HEK293 (cell line): ENCODE measurements at regions not wholly inside any gene's neighbourhood (a gene's known extent, or its start where the extent isn't known, plus 50 kb on each side); places are given as distances from the start of the nearest gene placed in this dataset.

Experiments used
- CTCF ChIA-PET: fragments of 350-600 bp; formaldehyde crosslinking; extraction: SDS; loops from one replicate; lab custom pipeline; 2021; ENCODE audit warnings: antibody characterized with exemption; lab: Yijun Ruan, JAX
- POLR2A ChIA-PET: fragments of 300-600 bp; formaldehyde crosslinking; extraction: SDS; loops from one replicate; lab custom pipeline; 2020; ENCODE audit warnings: antibody characterized with exemption, inconsistent platforms; lab: Yijun Ruan, JAX
- H3K27ac ChIP-seq: fragments of 200-500 bp; sonication (Bioruptor generic); 2 replicates; pipeline ENCODE4 v1.5.1; 2014; ENCODE audit warnings: low read depth, low read length, control low read depth, inconsistent platforms; ENCODE audit errors: extremely low read depth
- H3K36me3 ChIP-seq, 2 experiments: fragments of 200-500 bp in 1 of 2; sonication (Bioruptor generic) in 1 of 2; 1 replicate in 1 of 2; 2 replicates in 1 of 2; pipeline ENCODE4 v1.5.1; 2014 to 2017; ENCODE audit warnings: inconsistent platforms in 2 of 2, low read length in 2 of 2; ENCODE audit not compliant: control insufficient read depth in 2 of 2, insufficient read depth in 1 of 2
- H3K4me1 ChIP-seq: fragments of 200-500 bp; sonication (Bioruptor generic); 2 replicates; pipeline ENCODE4 v1.5.1; 2014; ENCODE audit warnings: mild to moderate bottlenecking, low read length, inconsistent platforms; ENCODE audit not compliant: control insufficient read depth, insufficient read depth
- H3K4me3 ChIP-seq: 2 replicates; pipeline ENCODE4 v1.5.1; 2011; ENCODE audit warnings: low read depth, mild to moderate bottlenecking, control low read depth, low read length, moderate library complexity
- H3K9me3 ChIP-seq: fragments of 200-500 bp; sonication (Bioruptor generic); 2 replicates; pipeline ENCODE4 v1.5.1; 2014; ENCODE audit warnings: low read depth, low read length, inconsistent platforms; ENCODE audit not compliant: control insufficient read depth, insufficient read depth
- GLI4 ChIP-seq: fragments of 450-650 bp; formaldehyde crosslinking; IDR thresholded peaks from 2 replicates; pipeline ENCODE4 v1.5.1; 2016; ENCODE audit warnings: missing biosample characterization, missing genetic modification characterization
- KLF7 ChIP-seq: fragments of 450-650 bp; formaldehyde crosslinking; IDR thresholded peaks from 2 replicates; pipeline ENCODE4 v1.5.1; 2016; ENCODE audit warnings: missing biosample characterization, missing genetic modification characterization, borderline replicate concordance
- OSR2 ChIP-seq: fragments of 450-650 bp; formaldehyde crosslinking; IDR thresholded peaks from 2 replicates; pipeline ENCODE4 v1.5.1; 2016; ENCODE audit warnings: missing biosample characterization, missing genetic modification characterization
- PRDM4 ChIP-seq: fragments of 450-650 bp; formaldehyde crosslinking; IDR thresholded peaks from 2 replicates; pipeline ENCODE4 v1.5.1; 2017; ENCODE audit warnings: missing biosample characterization, missing genetic modification characterization
- REPIN1 ChIP-seq: fragments of 450-650 bp; formaldehyde crosslinking; IDR thresholded peaks from 2 replicates; pipeline ENCODE4 v1.5.1; 2017; ENCODE audit warnings: missing biosample characterization, missing genetic modification characterization, low read depth
- ZBTB17 ChIP-seq: fragments of 450-650 bp; formaldehyde crosslinking; IDR thresholded peaks from 2 replicates; pipeline ENCODE4 v1.5.1; 2016; ENCODE audit warnings: missing biosample characterization, missing genetic modification characterization
- ZBTB20 ChIP-seq: fragments of 450-650 bp; formaldehyde crosslinking; IDR thresholded peaks from 2 replicates; pipeline ENCODE4 v1.5.1; 2016; ENCODE audit warnings: missing biosample characterization, missing genetic modification characterization
- ZBTB21 ChIP-seq: fragments of 450-650 bp; formaldehyde crosslinking; IDR thresholded peaks from 2 replicates; pipeline ENCODE4 v1.5.1; 2017; ENCODE audit warnings: missing biosample characterization, missing genetic modification characterization
- ZBTB7A ChIP-seq: fragments of 450-650 bp; formaldehyde crosslinking; IDR thresholded peaks from 2 replicates; pipeline ENCODE4 v1.5.1; 2016; ENCODE audit warnings: low read depth, missing biosample characterization, missing genetic modification characterization
- ZIC2 ChIP-seq: fragments of 450-650 bp; formaldehyde crosslinking; IDR thresholded peaks from 2 replicates; pipeline ENCODE4 v1.5.1; 2016; ENCODE audit warnings: missing biosample characterization, missing genetic modification characterization
- ZNF157 ChIP-seq: fragments of 450-650 bp; formaldehyde crosslinking; IDR thresholded peaks from 2 replicates; pipeline ENCODE4 v1.5.1; 2016; ENCODE audit warnings: missing biosample characterization, missing genetic modification characterization
- ZNF16 ChIP-seq: fragments of 450-650 bp; formaldehyde crosslinking; IDR thresholded peaks from 2 replicates; pipeline ENCODE4 v1.5.1; 2016; ENCODE audit warnings: low read depth, missing biosample characterization, missing genetic modification characterization
- ZNF174 ChIP-seq: fragments of 450-650 bp; formaldehyde crosslinking; IDR thresholded peaks from 2 replicates; pipeline ENCODE4 v1.5.0; 2017; ENCODE audit warnings: missing biosample characterization, mild to moderate bottlenecking, missing genetic modification characterization
- ZNF19 ChIP-seq: fragments of 450-650 bp; formaldehyde crosslinking; IDR thresholded peaks from 2 replicates; pipeline ENCODE4; 2016; ENCODE audit warnings: missing biosample characterization, missing genetic modification characterization, low read depth
- ZNF24 ChIP-seq: fragments of 450-650 bp; formaldehyde crosslinking; IDR thresholded peaks from 2 replicates; pipeline ENCODE4 v1.5.1; 2016; ENCODE audit warnings: missing biosample characterization, missing genetic modification characterization
- ZNF311 ChIP-seq: fragments of 450-650 bp; formaldehyde crosslinking; IDR thresholded peaks from 2 replicates; pipeline ENCODE4 v1.5.1; 2017; ENCODE audit warnings: missing biosample characterization, missing genetic modification characterization, borderline replicate concordance
- ZNF324 ChIP-seq: fragments of 450-650 bp; formaldehyde crosslinking; IDR thresholded peaks from 2 replicates; pipeline ENCODE4 v1.5.1; 2016; ENCODE audit warnings: missing biosample characterization, missing genetic modification characterization
- ZNF350 ChIP-seq: fragments of 450-650 bp; formaldehyde crosslinking; IDR thresholded peaks from 2 replicates; pipeline ENCODE4 v1.5.0; 2017; ENCODE audit warnings: missing biosample characterization, mild to moderate bottlenecking, missing genetic modification characterization
- ZNF473 ChIP-seq: fragments of 450-650 bp; formaldehyde crosslinking; IDR thresholded peaks from 2 replicates; pipeline ENCODE4 v1.5.1; 2017; ENCODE audit warnings: missing biosample characterization, missing genetic modification characterization
- ZNF530 ChIP-seq: fragments of 450-650 bp; formaldehyde crosslinking; IDR thresholded peaks from 2 replicates; pipeline ENCODE4 v1.5.1; 2016; ENCODE audit warnings: low read depth, missing biosample characterization, missing genetic modification characterization
- ZNF621 ChIP-seq: fragments of 450-650 bp; formaldehyde crosslinking; IDR thresholded peaks from 2 replicates; pipeline ENCODE4 v1.5.1; 2017; ENCODE audit warnings: missing biosample characterization, missing genetic modification characterization
- ZNF692 ChIP-seq: fragments of 450-650 bp; formaldehyde crosslinking; IDR thresholded peaks from 2 replicates; pipeline ENCODE4 v1.5.1; 2016; ENCODE audit warnings: missing biosample characterization, missing genetic modification characterization
- ZNF768 ChIP-seq: fragments of 450-650 bp; formaldehyde crosslinking; IDR thresholded peaks from 2 replicates; pipeline ENCODE4 v1.5.1; 2018; ENCODE audit warnings: missing biosample characterization, mild to moderate bottlenecking, missing genetic modification characterization
- TF ChIP-seq, protein P1 (sequence below): fragments of 450-650 bp; formaldehyde crosslinking; IDR thresholded peaks from 2 replicates; pipeline ENCODE4 v1.5.1; 2016; ENCODE audit warnings: missing biosample characterization, missing genetic modification characterization
- TF ChIP-seq, protein P2 (sequence below): fragments of 450-650 bp; formaldehyde crosslinking; IDR thresholded peaks from 2 replicates; pipeline ENCODE4 v1.5.1; 2016; ENCODE audit warnings: missing biosample characterization, missing genetic modification characterization

DNA sequence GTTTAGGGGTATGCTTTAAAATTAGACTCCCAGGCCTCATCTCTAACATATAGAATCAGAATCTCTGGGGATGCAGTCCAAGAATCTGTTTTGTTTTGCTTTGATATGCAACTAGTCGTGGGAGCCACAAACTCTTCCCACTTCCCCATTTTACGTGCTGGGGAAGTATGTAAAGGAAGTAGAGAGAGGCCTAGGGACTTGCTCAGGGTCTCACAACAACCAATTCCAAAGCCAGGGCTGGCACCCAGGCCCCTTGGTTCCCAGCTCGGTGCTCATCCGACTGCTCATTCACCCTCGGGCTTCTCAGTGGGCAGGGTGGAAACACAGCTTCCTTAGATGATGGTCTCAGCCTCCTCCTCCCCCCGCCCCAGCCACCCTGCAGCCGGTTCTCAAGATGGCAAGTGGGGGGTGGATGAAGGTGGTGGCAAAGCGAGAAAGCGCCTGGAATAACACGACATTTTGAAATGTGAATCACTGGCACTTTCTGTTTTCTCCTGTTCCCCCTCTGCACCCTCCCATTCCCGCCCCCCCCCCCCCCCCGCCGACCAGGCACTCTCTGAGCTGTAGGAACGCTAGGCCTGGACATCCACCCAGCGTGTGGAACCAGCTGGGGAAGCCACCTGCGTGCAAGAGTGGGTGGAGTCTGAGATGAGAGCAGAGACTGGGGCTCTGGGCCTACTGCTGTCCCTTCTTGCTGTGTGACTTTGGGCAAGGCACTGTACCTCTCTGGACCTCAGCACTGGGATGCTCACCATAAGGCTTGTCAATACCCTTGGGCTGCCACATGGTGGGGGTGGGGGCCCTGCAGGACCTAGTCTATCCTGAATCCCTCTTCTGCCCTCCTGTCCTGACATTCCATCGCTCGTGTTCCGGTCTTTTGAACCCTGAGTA lies 214.5 kb downstream of the RPLP1 start:
- Histone ChIP-seq H3K4me1 (no peaks in the 10 kb centered on the region), H3K9me3 (no peaks in the 10 kb centered on the region), H3K4me3 (no peak overlapping the region), H3K36me3 (no peaks in the 10 kb centered on the region), H3K27ac (no peak overlapping the region)
- POLR2A ChIA-PET = no interaction called here
- CTCF ChIA-PET = no interaction called here
- no peak for TF ChIP-seq ZNF311 (tag by site-specific recombination)
- TF ChIP-seq ZNF350 (tag by site-specific recombination) = no peak
- peak; percentile 88 for TF ChIP-seq ZNF768 (tag by site-specific recombination)
- no peak for TF ChIP-seq ZNF324
- no peak for TF ChIP-seq ZNF19 (tag by site-specific recombination)
- no peak for TF ChIP-seq GLI4 (tag by site-specific recombination)
- no peak for TF ChIP-seq PRDM4 (tag by site-specific recombination)

GRCh38 chr15:69668039-69668705 lies 215.6 kb downstream of the RPLP1 start:
- Histone ChIP-seq H3K4me1 (no peaks in the 10 kb centered on the region), H3K4me3 (no peak overlapping the region), H3K9me3 (no peaks in the 10 kb centered on the region), H3K36me3 (no peaks in the 10 kb centered on the region), H3K27ac (no peak overlapping the region)
- ChIA-PET POLR2A (no interaction called here), CTCF (interaction anchor here (0.6 to 1.1 kb wide), 3 partner anchors 77 to 912 kb away, joined by 3 to 4 read pairs (median 3); no protein-coding TSS in a partner anchor)
- no peak for TF ChIP-seq ZNF473 (tag by site-specific recombination)
- TF ChIP-seq REPIN1 = no peak
- no peak for TF ChIP-seq KLF7 (tag by site-specific recombination)
- no peak for TF ChIP-seq ZNF24 (tag by site-specific recombination)
- TF ChIP-seq ZBTB7A (tag by site-specific recombination) = no peak
- TF ChIP-seq OSR2 (tag by site-specific recombination) = no peak
- TF ChIP-seq ZIC2 (tag by site-specific recombination) = peak; percentile 85
- TF ChIP-seq ZBTB17 (tag by site-specific recombination) = peak; percentile 66; the same call in 1 of the 2 replicates
- no peak for TF ChIP-seq ZNF16 (tag by site-specific recombination)

DNA sequence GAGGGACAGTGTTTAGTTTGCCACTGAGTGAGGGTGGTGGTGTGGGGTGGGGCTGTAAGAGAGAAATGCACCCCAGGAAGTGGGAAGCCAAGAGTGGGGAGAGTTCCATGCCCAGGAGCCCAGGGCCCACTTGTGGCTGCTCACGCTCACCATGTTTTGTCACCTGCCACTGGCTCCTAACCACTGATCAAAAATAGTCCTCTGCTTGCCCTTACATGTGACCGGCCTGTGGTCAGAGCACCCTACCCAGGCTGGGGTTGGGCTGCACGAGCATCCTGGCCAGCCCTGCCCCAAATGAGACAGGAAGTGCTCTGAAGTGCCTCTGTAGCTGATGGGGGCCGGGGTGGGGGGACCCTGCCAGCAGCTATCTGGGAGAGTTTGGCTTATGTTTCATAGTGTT lies 216.3 kb downstream of the RPLP1 start:
- H3K4me1 ChIP-seq = no peaks in the 10 kb centered on the region
- H3K36me3 ChIP-seq = no peaks in the 10 kb centered on the region
- no peak overlapping the region for H3K4me3 ChIP-seq
- H3K27ac ChIP-seq = no peak overlapping the region
- POLR2A ChIA-PET = no interaction called here
- CTCF ChIA-PET = interaction anchor here (0.8 to 1.1 kb wide), 3 partner anchors 78 to 913 kb away, joined by 3 to 4 read pairs (median 3); no protein-coding TSS in a partner anchor
- H3K9me3 ChIP-seq = no peaks in the 10 kb centered on the region
- no peak for TF ChIP-seq ZBTB20 (tag by site-specific recombination)
- no peak for TF ChIP-seq ZNF16 (tag by site-specific recombination)
- TF ChIP-seq ZNF530 = no peak
- TF ChIP-seq ZNF157 (tag by site-specific recombination) = no peak
- no peak for TF ChIP-seq ZBTB21 (tag by site-specific recombination)
- TF ChIP-seq, protein P1, sequence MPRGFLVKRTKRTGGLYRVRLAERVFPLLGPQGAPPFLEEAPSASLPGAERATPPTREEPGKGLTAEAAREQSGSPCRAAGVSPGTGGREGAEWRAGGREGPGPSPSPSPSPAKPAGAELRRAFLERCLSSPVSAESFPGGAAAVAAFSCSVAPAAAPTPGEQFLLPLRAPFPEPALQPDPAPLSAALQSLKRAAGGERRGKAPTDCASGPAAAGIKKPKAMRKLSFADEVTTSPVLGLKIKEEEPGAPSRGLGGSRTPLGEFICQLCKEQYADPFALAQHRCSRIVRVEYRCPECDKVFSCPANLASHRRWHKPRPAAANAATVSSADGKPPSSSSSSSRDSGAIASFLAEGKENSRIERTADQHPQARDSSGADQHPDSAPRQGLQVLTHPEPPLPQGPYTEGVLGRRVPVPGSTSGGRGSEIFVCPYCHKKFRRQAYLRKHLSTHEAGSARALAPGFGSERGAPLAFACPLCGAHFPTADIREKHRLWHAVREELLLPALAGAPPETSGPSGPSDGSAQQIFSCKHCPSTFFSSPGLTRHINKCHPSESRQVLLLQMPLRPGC (tag by site-specific recombination) = no peak
- TF ChIP-seq ZNF692 (tag by site-specific recombination) = no peak
- TF ChIP-seq ZNF621 = no peak
- TF ChIP-seq, protein P2, sequence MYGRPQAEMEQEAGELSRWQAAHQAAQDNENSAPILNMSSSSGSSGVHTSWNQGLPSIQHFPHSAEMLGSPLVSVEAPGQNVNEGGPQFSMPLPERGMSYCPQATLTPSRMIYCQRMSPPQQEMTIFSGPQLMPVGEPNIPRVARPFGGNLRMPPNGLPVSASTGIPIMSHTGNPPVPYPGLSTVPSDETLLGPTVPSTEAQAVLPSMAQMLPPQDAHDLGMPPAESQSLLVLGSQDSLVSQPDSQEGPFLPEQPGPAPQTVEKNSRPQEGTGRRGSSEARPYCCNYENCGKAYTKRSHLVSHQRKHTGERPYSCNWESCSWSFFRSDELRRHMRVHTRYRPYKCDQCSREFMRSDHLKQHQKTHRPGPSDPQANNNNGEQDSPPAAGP (tag by site-specific recombination) = no peak
- no peak for TF ChIP-seq ZNF174 (tag by site-specific recombination)
